Stimulated activated CD4-positive, alpha-beta T cell treated with anti-CD3 and anti-CD28 coated beads, Interleukin-2, amount 100 ng/mL, for 24 hours (primary cell): ENCODE measurements at regions not wholly inside any gene's neighbourhood (a gene's known extent, or its start where the extent isn't known, plus 50 kb on each side); places are given as distances from the start of the nearest gene placed in this dataset.
"Not testable (repeated sequence)": the region's sequence is repeated elsewhere in the genome, so short reads cannot be mapped to it uniquely, and the experiment has no call there.

Experiments used
- DNase-seq, 2 donors: peaks; one replicate each; pipeline ENCODE4 v3.0.0-alpha.2; 2020

DNA sequence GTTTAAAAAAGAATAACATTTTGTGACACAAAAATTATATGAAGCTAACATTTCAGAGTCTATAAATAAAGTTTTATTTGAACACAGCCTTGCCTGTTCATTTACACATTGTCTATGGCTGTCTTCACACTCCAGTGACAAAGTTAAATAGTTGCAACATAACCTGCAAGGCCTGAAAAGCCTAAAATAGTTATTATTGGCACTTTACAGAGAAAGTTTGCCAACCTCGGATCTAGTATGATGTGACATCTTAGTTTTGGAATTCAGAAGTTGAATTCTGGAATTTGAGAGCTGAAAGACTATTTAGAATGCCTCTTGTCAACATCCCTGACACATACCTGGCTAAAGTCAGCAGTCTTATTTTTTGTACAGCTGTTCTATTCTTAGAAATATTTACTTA, 68.3 kb downstream of the DYRK2 start:
- DNase-seq, result no peak

DNA sequence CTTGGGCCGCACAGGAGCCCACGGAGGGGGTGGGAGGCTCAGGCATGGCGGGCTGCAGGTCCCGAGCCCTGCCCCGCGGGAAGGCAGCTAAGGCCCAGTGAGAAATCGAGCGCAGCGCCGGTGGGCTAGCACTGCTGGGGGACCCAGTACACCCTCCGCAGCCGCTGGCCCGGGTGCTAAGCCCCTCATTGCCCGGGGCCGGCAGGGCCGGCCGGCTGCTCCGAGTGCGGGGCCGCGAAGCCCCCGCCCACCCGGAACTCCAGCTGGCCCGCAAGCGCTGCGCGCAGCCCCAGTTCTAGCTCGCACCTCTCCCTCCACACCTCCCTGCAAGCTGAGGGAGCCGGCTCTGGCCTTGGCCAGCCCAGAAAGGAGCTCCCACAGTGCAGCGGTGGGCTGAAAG, 70.8 kb downstream of the DYRK2 start:
- DNase-seq, result not testable (repeated sequence)

DNA sequence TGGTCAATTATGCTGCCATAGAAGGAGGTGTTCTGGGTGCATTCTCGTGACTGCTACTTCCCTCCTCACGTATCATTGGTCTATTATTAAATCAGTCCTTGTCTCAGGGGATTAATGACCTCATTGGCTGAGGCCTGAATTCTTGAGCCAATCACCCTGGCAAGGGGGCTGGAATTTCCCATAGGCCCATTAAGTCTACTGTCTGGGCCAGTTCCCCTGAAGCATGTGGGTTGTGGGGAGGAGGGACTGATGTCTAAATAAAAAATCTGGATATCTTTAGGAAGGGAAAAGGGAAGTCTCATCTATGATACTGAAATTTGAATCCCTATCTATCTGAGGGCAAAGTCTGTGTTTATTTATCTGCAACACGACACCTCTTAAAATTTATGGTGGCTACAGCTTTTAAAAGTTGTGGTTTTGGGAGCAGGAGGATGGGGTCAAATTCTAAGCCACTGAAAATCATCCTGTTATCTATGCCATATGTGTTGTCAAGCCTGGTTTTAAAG, 71.9 kb downstream of the DYRK2 start:
- no peak for DNase-seq

DNA sequence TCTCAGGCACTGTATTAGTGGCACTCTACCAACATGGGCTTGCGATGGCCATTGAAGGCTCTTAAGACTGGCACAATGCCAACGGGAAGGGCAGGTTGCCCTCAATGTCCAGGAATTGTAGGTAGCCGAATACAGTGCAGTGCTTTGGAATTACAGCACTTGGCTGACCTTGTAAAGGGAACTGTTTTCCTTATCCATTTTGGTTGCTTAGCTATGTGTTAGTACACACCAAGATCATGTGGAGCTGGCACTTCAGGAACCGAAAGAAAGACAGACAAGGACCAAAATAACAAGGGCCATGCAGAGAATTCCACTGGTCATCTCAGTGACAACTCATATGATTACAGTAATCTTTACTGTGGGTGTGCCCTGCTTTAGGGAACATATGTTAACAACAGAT, 72.7 kb downstream of the DYRK2 start:
- DNase-seq, result no peak

DNA sequence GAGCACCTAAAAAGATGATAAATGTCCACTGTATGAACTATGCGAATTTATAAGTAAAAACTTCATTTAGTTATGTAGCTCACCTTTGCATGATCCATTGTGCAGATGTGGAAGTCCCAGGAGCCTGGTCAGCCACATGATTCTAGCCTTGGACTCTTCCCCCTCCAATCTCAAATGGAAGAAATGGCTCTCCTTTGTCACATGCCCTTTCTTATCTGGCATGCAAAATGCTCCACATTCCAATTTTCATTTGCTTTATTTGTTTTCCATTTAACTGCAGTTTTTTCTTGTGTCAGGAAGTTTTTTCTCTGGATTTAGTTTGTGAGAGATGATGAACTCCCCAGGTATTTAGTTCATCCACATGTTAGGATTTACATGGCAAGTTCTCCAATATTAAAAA, 73.8 kb downstream of the DYRK2 start:
- no peak for DNase-seq

DNA sequence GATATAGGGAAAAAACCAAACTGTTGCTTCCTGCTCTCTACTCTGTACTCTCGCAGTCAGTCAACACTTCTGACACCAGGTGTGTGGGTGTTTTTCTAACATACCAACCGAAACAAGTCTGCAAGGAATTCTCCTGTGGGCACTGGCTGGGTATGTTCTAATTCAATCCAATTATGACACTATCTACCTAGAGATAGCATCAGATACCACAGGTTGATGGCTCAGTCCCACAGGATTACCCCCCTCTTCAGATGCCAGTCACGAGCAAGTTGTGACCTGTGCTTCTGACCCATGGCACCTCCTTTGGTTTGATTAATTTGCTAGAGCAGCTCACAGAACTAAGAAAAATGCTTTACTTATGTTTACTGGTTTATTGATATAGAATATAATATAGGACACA, 78.3 kb downstream of the DYRK2 start:
- DNase-seq, result no peak

DNA sequence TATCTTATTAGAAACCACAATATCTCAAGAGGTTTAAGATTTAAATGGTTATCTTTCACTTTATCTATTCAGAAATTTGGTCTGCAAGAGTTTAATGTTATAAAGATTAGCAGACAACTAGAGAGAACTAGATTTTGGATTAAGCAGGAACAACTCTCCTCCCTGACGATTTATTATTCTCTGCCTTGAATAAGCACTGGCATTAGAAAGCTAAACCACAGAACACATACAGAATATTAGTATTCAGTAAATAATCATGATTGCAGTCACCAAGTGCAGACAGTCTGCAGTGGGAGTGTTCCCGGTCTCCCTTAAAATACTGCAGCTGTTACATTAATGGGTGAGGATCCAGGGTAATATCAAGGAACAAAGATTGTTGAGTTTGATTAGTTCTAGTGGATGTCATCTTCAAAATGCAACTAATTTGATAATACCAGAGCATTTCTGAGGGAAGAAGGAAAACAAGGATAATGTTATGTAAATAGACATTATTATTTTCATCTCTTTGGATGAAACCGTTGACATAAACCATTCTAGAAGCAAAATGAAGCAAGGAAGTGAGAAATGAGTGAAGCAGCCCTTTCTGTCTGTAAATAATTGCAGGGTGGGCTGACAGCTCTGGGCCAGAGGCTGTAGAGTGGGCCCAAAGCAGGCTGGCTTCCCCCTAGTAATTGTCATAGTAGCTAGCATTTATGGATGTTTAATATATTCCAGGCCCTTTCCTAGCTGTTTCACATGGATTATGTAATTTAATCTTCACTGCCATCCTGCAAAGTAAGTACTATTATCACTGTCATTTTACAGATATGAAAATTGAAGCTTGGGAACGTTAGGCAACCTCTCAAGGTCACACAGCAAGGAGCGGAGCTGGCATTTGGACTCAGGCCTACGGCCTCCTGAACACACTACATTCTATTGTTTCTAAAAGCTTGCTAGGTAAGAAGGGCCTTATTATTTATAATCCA, 79.4 kb downstream of the DYRK2 start:
- DNase-seq, result no peak

DNA sequence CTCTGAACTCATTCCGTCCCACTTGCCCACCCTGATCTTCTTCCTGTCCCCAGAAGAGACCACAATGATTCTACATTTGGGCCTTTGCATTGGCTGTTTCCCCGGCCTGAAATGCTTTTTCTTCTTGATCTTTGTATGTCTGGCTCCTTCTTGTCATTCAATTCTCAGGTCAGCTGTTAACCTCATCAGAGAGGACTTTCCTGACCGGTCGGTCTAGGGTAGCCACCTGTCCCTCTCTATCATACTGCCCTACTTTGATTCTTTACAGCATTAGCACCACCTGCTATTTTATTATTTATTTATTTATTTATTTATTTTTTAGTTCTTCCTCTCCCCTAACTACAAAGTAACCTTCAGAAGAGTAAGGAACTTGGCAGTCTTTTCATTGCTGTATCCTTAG, 84.3 kb downstream of the DYRK2 start:
- DNase-seq, result no peak

DNA sequence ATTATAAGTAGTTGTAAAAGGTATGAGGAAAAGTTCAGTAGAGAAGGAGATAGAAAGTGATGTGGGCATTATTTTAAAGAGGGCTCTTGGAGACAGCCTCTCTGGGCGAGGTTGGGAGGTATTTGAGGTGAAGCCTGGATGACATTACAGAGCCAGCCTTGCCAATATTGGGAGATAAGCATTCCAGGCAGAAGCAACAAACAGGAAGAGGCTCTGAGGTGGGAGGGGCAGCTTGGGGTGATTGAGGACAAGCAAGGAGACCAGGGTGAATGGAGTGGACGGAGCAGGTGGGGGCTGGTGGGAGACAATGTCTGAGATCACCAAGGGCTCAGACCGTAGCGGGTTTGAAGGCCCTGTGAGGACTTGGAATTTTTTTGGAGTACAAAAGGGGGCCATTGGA, 87.3 kb downstream of the DYRK2 start:
- no peak for DNase-seq

DNA sequence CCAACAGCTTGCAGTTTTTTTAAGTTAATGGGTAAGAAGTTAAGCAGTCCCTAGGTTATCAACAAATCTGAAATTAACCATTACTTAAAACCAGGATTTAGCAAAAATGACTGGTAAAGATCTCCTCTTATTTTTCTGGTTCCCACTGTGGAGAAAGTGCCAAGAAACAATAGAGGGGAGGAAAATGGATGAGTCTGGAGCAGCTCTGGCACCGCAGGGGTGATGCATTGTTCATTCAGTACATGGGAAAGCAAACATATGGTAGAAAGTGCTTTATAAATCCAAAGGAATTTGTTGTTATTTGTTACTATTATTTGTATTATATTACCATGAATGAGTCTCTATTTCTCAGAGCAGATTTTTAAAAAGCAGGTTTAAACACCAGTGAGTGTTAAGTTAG, 92.2 kb downstream of the DYRK2 start:
- DNase-seq, result no peak

DNA sequence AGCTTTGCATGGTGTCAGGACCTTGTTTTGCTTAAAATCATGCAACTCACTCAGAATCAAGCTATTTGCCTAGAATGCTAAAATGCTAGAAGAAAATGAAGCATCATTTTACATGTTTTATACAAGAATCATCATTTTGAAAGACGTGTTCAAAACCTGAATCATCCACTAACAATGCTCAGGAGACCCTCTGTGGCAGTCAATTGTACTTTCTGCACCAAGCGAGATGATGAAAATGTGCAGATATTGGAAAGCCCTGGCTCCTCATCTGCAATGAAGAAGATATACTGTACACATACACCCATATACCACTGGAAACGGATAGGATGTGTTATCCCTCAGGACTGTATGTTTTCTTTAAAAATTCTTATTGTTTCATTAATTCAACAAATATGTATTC, 92.7 kb downstream of the DYRK2 start:
- no peak for DNase-seq

DNA sequence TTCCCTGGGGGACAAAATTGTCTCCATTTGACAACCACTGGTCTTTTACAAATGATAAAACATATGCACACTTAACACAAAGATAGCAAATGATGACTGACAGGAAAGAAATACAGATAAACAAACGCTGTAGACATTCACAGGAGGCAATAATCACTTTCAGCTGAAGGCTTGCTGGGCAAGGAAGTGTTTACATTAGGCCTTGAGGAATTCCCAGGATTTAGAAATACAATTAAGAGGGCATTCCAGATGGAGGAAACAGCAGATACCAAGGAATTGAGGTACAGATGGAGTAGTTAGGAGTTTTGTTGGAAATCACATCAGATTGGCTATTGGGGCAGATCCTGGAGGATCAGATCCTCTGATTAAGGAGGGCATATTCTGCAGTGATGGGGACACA, 93.9 kb downstream of the DYRK2 start:
- no peak for DNase-seq

DNA sequence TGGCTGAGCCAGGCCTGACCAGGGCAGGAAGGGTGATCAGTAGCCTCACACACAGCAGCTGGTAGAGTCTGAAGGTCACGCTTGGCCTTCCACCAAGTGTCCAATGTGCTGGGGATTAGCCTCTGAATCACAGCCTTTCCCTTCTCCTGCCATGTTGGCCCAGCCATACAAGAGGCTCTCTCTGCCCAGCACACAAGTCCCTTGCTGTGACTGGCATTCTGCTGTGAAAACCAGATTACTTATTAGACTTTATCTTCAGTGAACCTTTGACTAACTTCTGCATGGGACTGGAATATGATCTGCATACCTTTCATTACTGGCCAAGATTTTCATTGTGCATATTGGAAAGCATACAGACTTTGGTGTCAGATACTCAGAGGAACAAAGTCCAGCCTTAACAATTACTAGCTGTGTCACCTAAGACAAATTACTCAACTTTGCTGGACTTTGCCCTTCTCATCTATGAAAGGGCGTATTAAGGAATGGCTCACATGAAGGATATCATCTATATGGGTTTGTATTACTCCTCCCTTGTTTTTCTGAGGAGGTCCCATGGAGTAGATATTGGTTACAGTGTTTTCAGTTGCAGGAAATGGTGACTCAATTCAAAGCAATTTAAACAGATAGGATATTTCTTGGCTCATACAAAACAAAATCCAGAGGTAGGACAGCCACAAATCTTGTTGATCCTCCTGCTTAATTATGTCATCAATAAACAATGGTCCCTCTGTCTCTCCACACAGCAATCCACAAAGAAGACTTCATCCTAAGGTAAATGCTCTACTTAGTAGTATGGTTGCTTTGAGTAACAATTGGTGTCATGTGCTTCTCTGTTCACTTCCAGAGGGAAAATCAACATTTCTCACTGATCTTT, 99.6 kb downstream of the DYRK2 start:
- DNase-seq, result no peak

DNA sequence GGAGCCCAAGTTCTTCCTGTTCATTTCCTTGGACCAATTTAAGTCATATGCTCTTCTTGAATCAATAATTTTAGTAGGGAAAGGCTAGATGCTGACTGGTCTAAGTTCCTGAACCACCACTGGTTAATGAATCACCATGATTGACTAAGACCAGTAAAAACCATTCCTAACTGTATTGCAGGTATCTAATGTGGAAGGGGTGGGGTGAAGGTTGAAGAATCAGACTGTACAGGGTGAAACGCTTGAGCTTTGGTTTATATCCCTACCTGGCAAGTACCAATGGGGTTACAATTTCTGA, 100.1 kb downstream of the DYRK2 start:
- DNase-seq, result no peak

DNA sequence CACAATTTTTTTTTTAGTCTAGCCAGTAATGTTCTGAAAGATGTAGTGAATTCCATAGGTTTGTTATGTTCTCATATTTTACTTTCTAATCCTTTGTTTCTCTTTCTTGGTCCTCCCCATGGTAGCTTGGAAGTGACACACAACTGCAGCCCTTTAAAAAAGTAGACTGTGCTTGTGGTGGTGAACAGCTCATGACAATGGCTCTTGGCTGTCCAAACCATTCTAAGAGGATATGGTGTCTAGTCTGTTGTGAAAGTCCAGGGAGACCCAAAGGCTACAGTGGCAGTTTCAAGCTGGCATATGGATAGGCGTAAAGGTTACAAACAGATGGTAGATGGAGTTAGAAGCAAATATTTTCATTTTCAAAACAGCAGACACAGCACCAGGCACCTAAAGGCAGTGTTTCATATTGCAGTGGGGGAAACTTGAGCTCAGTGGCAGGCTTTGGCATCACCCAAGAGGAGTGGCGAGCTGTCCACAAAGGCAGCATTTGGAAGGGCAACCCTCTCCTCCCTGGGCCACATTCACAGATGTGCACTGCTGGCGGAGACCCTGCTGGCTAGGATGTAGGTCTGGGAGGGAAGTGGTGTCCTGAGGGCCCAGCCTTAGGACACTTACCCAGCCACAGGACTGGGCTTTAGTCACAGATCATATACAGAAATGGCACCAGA, 102.1 kb downstream of the DYRK2 start:
- no peak for DNase-seq

DNA sequence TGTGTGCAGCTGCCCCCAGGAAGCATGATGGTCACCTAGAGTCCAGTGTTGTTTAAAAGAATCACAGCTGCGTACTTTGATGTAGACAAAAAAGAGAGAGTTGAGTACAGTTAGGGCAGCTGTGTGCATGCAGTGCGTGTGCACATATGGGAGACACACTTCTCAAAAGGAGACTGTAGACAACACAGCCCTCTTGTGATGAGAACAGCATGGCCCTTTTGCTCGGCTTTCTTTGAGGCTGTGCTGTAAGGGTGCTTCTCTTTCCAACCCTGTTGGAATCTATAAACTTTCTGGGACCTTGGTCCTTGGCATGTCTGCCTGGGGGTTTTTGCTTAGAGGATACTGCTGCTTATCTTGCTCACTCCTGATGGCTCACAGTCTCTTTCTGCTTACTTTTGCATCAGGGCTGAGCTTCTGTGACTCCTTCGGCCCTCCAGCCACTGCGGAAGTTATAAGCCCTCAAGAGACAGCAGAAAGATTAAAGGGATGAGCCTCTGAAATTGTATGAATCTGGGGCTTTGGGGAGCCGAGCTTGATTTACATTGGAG, 102.9 kb downstream of the DYRK2 start:
- no peak for DNase-seq

DNA sequence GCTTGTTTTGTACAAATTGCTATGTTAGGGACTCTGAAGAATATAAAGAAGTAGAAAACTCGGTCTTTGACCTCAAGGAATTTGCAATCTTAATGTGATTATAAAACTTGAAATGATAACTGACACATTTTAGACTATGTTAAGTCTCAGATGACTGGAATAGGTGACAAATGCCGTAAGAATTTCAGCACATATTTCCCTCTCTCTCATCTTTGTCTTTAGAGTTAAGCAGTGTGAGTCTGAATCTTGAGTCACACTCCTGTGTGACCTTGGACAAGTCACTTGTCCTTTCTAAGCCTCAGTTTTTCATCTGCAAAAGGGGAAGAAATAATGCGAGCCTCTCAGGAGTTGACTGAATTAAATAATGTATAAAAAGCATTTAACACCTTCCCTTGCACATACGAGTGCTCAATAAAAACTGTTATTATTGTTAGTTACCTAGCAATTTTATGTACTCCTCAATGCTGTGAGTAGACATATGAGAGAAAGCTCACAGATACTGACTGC, 103.7 kb downstream of the DYRK2 start:
- no peak for DNase-seq

DNA sequence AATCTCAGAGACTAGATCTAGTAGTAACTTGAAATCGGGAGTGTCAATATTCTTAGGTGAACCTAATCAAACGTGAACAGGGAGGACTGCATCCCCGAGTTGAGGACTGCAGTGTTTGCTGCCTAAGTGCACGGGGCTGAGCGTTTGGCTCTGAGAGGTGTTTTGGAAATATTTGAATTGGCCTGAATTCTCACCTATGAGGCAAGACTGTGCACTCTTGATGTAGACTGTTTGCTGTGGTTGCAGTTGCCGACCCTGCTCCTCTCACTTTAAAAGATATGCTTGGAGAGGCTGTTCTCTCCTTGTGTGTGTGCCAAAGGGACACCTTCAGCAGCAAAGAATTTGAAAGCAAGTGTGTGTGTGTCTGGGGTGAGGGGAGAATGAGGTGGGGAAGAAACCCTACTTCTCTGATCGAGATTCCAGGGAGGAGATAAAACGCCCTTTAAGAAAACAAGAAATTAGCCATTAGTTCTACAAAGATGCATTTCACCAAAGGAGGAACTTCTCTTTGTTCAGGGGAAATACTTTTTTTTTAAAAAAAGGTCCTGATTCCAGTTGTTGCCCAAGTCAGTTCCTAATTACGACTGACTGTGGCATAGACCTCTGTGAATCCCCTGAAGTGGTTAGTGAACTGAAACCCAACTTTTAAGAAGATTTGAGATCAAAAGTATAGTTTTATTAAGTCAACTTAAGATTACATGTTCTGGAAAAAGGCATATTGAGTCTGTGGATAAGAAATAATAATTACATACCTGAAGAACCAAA, 106.6 kb downstream of the DYRK2 start:
- DNase-seq, result no peak

DNA sequence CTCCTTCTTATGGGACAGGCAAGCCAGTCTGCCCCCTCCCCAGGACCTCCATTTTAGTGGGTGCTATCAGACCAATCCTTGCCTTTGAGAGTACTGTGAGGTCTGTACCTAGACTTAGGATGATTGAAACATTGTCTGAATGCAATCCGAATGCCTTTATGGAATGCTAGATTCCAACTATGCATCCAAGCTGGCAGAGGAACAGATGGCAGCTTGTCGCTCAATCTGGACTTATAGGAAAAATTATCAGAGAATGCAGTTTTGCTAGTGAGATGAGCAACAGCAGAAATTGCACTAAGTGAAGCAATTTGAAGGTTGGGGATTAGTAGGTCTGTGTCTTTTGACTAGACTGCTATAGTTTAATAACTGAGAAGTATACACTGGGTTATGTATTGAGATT, 109.1 kb downstream of the DYRK2 start:
- no peak for DNase-seq

DNA sequence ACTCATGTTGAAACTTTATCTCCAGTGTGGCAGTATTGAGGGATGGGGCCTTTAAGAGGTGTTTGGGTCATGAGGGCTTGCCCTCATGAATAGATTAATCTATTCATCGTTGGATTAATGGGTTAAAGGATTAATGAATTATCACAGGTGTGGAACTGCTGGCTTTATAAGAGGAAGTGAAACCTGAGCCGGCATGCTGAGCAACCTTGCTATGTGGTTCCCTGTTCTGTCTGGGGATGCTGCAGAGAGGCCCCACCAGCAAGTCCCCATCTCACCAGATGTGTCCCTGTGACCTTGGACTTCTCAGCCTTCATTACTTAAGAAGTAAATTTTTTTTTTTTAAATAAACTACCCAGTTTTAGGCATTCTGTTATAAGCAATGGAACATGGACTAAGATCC, 109.6 kb downstream of the DYRK2 start:
- DNase-seq, result no peak

DNA sequence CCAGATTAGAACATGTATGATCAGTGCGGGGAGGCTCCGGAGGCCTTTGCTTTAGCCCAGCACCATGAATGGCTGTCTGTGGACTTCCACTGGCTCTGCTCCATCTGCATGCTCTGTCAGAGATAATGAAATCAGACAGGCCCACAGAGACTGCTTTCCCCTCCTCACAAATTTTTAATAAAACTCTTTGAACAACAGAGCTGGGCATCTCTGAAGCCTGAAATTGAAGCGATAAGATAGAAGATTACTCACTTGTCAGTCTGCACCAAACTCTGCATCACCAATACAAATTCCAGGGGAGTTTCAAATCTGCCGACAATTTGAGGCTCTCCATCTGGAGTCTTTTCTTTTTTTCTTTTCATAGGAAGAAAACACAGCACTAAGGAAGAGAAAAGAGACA, 110.0 kb downstream of the DYRK2 start:
- DNase-seq, result no peak

DNA sequence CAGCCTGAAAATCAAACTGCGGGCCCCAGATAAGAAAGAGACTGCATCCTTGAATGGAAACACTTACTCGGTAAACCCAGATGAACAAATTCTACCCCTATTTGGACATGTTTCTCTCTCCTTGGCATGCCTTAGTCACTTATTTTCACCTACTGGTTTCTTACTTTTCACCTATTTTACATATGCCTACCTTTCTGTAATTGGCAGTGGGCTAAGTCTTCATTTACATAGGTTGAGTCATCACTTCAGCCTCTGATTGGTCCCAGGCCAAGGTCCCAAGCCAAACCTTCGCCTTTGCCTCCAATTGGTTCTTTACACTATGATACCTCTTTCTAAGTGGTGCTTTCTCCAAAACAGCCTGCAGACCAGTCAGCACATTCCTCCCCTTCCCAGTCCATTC, 111.3 kb downstream of the DYRK2 start:
- DNase-seq, result peak; percentile 15 to 19
